Memory B cell (primary cell): ENCODE measurements at regions not wholly inside any gene's neighbourhood (a gene's known extent, or its start where the extent isn't known, plus 50 kb on each side); places are given as distances from the start of the nearest gene placed in this dataset.

Source experiments
- ATAC-seq: fragments of 150-1000 bp; cut with Tn5 transposase; 2 replicates; pipeline ENCODE4 v1.10.0; 2021; ENCODE audit warnings: low read depth, mild to moderate bottlenecking, moderate library complexity
- DNase-seq, 2 donors: peaks; one replicate each; pipeline ENCODE4 v3.0.0; 2022; ENCODE audit warnings: low spot score in 2 of 2
- H3K27ac Mint-ChIP-seq: one replicate; pipeline ENCODE4 v1.8.0; 2022; ENCODE audit warnings: mild to moderate bottlenecking, moderate library complexity, mixed read lengths
- H3K27me3 Mint-ChIP-seq: one replicate; pipeline ENCODE4 v1.8.0; 2022; ENCODE audit warnings: mixed read lengths
- H3K36me3 Mint-ChIP-seq: one replicate; pipeline ENCODE4 v1.8.0; 2022; ENCODE audit warnings: mild to moderate bottlenecking, mixed read lengths
- H3K4me1 Mint-ChIP-seq: one replicate; pipeline ENCODE4 v1.8.0; 2022; ENCODE audit warnings: mixed read lengths
- H3K4me3 Mint-ChIP-seq: one replicate; pipeline ENCODE4 v1.8.0; 2022; ENCODE audit warnings: mild to moderate bottlenecking, moderate library complexity, mixed read lengths
- H3K9me3 Mint-ChIP-seq: one replicate; pipeline ENCODE4 v1.8.0; 2022; ENCODE audit warnings: mixed read lengths

GRCh38 chr6:150723857-150724256 lies 124.2 kb downstream of the PLEKHG1 start:
- Mint-ChIP-seq H3K4me3 (no peak overlapping the region), H3K4me1 (peaks cover 46% of the 10 kb centered on the region), H3K36me3 (peaks cover 15% of the 10 kb centered on the region), H3K9me3 (no peaks in the 10 kb centered on the region), H3K27me3 (no peaks in the 10 kb centered on the region), H3K27ac (peak overlapping the region; percentile 43)
- ATAC-seq (no peak), DNase-seq (no peak)

- DNase-seq (no peak), ATAC-seq (no peak)
- H3K4me3 Mint-ChIP-seq = no peak overlapping the region
- H3K9me3 Mint-ChIP-seq = no peaks in the 10 kb centered on the region
- peaks cover 15% of the 10 kb centered on the region for H3K36me3 Mint-ChIP-seq
- peaks cover 36% of the 10 kb centered on the region for H3K4me1 Mint-ChIP-seq
- H3K27ac Mint-ChIP-seq = peak overlapping the region; percentile 5
- H3K27me3 Mint-ChIP-seq = no peaks in the 10 kb centered on the region
Observed at GRCh38 chr6:150725795-150726194, 126.1 kb downstream of the PLEKHG1 start.

GRCh38 chr6:150729188-150729748 lies 129.6 kb downstream of the PLEKHG1 start:
- Mint-ChIP-seq H3K9me3 (no peaks in the 10 kb centered on the region), H3K36me3 (peaks cover 24% of the 10 kb centered on the region), H3K4me1 (peaks cover 27% of the 10 kb centered on the region), H3K27me3 (no peaks in the 10 kb centered on the region), H3K4me3 (no peak overlapping the region), H3K27ac (peak overlapping the region; percentile 68)
- ATAC-seq = no peak
- DNase-seq = no peak

GRCh38 chr6:150730801-150731457 lies 131.2 kb downstream of the PLEKHG1 start:
- no peak for ATAC-seq
- peaks cover 21% of the 10 kb centered on the region for H3K4me1 Mint-ChIP-seq
- peaks cover 24% of the 10 kb centered on the region for H3K36me3 Mint-ChIP-seq
- H3K27ac Mint-ChIP-seq = no peak overlapping the region
- no peak for DNase-seq
- no peaks in the 10 kb centered on the region for H3K9me3 Mint-ChIP-seq
- no peaks in the 10 kb centered on the region for H3K27me3 Mint-ChIP-seq
- no peak overlapping the region for H3K4me3 Mint-ChIP-seq

GRCh38 chr6:150732765-150733539 lies 132.6 kb upstream of the MTHFD1L start:
- Mint-ChIP-seq H3K4me1 (peaks cover 18% of the 10 kb centered on the region), H3K9me3 (no peaks in the 10 kb centered on the region), H3K36me3 (peaks cover 27% of the 10 kb centered on the region), H3K27me3 (no peaks in the 10 kb centered on the region), H3K4me3 (no peak overlapping the region), H3K27ac (peak overlapping the region; percentile 84)
- DNase-seq (no peak), ATAC-seq (peak; percentile 55)

GRCh38 chr6:150733726-150734125 lies 131.8 kb upstream of the MTHFD1L start:
- H3K4me1 Mint-ChIP-seq = peaks cover 22% of the 10 kb centered on the region
- H3K4me3 Mint-ChIP-seq = no peak overlapping the region
- ATAC-seq (no peak), DNase-seq (no peak)
- no peaks in the 10 kb centered on the region for H3K9me3 Mint-ChIP-seq
- no peaks in the 10 kb centered on the region for H3K27me3 Mint-ChIP-seq
- peaks cover 30% of the 10 kb centered on the region for H3K36me3 Mint-ChIP-seq
- H3K27ac Mint-ChIP-seq = peak overlapping the region; percentile 84

- Mint-ChIP-seq H3K36me3 (peaks cover 30% of the 10 kb centered on the region), H3K4me1 (peaks cover 22% of the 10 kb centered on the region), H3K27me3 (no peaks in the 10 kb centered on the region), H3K9me3 (no peaks in the 10 kb centered on the region), H3K27ac (peak overlapping the region; percentile 84), H3K4me3 (no peak overlapping the region)
- no peak for DNase-seq
- ATAC-seq = no peak
Observed at GRCh38 chr6:150734235-150734634, 131.3 kb upstream of the MTHFD1L start.

- Mint-ChIP-seq H3K27me3 (no peaks in the 10 kb centered on the region), H3K4me3 (no peak overlapping the region), H3K4me1 (peaks cover 28% of the 10 kb centered on the region), H3K36me3 (peaks cover 30% of the 10 kb centered on the region), H3K27ac (no peak overlapping the region), H3K9me3 (no peaks in the 10 kb centered on the region)
- ATAC-seq = no peak
- no peak for DNase-seq
Observed at GRCh38 chr6:150735341-150735851, 130.1 kb upstream of the MTHFD1L start.

GRCh38 chr6:150738092-150738629 lies 127.3 kb upstream of the MTHFD1L start:
- peaks cover 36% of the 10 kb centered on the region for H3K4me1 Mint-ChIP-seq
- peak overlapping the region; percentile 87 for H3K27ac Mint-ChIP-seq
- H3K4me3 Mint-ChIP-seq = no peak overlapping the region
- H3K9me3 Mint-ChIP-seq = no peaks in the 10 kb centered on the region
- DNase-seq = no peak
- ATAC-seq = no peak
- peaks cover 30% of the 10 kb centered on the region for H3K36me3 Mint-ChIP-seq
- H3K27me3 Mint-ChIP-seq = no peaks in the 10 kb centered on the region

GRCh38 chr6:150739711-150740349 lies 125.7 kb upstream of the MTHFD1L start:
- no peaks in the 10 kb centered on the region for H3K27me3 Mint-ChIP-seq
- ATAC-seq (no peak), DNase-seq (no peak)
- H3K4me3 Mint-ChIP-seq = no peak overlapping the region
- no peaks in the 10 kb centered on the region for H3K9me3 Mint-ChIP-seq
- H3K27ac Mint-ChIP-seq = peak overlapping the region; percentile 87
- peaks cover 20% of the 10 kb centered on the region for H3K36me3 Mint-ChIP-seq
- H3K4me1 Mint-ChIP-seq = peaks cover 30% of the 10 kb centered on the region

GRCh38 chr6:150740453-150740852 lies 125.0 kb upstream of the MTHFD1L start:
- H3K27me3 Mint-ChIP-seq = no peaks in the 10 kb centered on the region
- DNase-seq (no peak), ATAC-seq (no peak)
- H3K27ac Mint-ChIP-seq = peak overlapping the region; percentile 87
- peaks cover 30% of the 10 kb centered on the region for H3K4me1 Mint-ChIP-seq
- H3K4me3 Mint-ChIP-seq = no peak overlapping the region
- no peaks in the 10 kb centered on the region for H3K9me3 Mint-ChIP-seq
- peaks cover 18% of the 10 kb centered on the region for H3K36me3 Mint-ChIP-seq

GRCh38 chr6:150741633-150742200 lies 123.8 kb upstream of the MTHFD1L start:
- ATAC-seq = peak; percentile 85
- Mint-ChIP-seq H3K36me3 (peaks cover 19% of the 10 kb centered on the region), H3K4me1 (peaks cover 37% of the 10 kb centered on the region), H3K9me3 (no peaks in the 10 kb centered on the region), H3K27me3 (no peaks in the 10 kb centered on the region), H3K27ac (peak overlapping the region; percentile 87), H3K4me3 (no peak overlapping the region)
- DNase-seq = peak; percentile 63 to 67

GRCh38 chr6:150744522-150745260 lies 120.8 kb upstream of the MTHFD1L start:
- Mint-ChIP-seq H3K4me1 (peaks cover 38% of the 10 kb centered on the region), H3K27ac (peak overlapping the region; percentile 2), H3K27me3 (no peaks in the 10 kb centered on the region), H3K36me3 (peaks cover 20% of the 10 kb centered on the region), H3K9me3 (no peaks in the 10 kb centered on the region), H3K4me3 (no peak overlapping the region)
- ATAC-seq = no peak
- DNase-seq = no peak
